DMS 273 (cell line): ENCODE measurements at regions not wholly inside any gene's neighbourhood (a gene's known extent, or its start where the extent isn't known, plus 50 kb on each side); places are given as distances from the start of the nearest gene placed in this dataset.
"Not testable (repeated sequence)": the region's sequence is repeated elsewhere in the genome, so short reads cannot be mapped to it uniquely, and the experiment has no call there.

ENCODE experiments used
- DNase-seq: peaks from one replicate; lab custom pipeline; 2025; ENCODE audit not compliant: unreplicated experiment; lab: John Stamatoyannopoulos, UW

- no peak for DNase-seq
Measured at GRCh38 chr11:37277896-37278465, 679.9 kb upstream of the RAG2 start.

DNA sequence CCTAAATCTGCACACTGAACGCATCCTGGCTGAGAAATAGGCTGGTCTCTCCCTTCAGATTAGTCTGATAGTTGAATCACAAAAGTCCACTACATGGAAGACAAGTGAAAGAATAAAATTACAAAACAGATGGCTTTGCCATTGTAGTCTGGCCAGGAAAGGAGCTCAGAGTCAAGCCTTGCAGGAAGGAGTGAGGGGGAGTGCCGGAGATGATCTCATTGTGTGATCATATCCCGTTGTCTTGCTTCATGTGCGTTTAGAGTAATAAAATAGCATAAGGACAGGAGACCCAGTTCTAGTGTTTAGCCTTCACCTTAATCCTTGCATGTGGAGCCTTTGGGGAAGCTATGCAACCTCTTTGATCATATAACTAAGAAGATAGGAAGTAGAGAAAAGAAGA is 666.7 kb upstream of the RAG2 start:
- no peak for DNase-seq

- DNase-seq: no peak
Measured at GRCh38 chr11:37264060-37264459, 666.0 kb upstream of the RAG2 start.

GRCh38 chr11:37263467-37263866 is 665.4 kb upstream of the RAG2 start:
- not testable (repeated sequence) for DNase-seq

- no peak for DNase-seq
Measured at GRCh38 chr11:37259734-37260133, 661.7 kb upstream of the RAG2 start.

- DNase-seq: no peak
Measured at GRCh38 chr11:37248145-37248544, 650.1 kb upstream of the RAG2 start.

GRCh38 chr11:37246092-37246491 is 648.1 kb upstream of the RAG2 start:
- not testable (repeated sequence) for DNase-seq

GRCh38 chr11:37230865-37231264 is 632.8 kb upstream of the RAG2 start:
- no peak for DNase-seq

DNA sequence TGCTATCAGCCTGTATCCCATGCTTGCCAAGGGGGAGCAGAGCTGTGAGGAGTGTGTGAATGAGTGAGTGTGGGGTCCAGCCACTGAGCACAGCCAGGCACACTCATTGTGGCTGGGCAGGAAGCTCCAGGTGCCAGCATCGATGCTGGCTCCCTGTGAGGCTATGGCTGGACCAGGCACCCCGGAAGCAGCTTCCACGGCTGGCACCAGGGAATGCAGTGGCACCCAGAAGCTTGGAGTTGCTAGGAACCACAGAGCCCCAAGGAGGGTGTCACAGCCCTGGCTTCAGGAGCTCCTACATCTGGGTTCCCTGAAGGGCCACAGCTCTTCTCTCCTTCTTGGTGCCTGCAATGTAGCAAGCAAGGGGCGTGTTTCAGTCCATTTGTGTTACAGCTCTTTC is 625.9 kb upstream of the RAG2 start:
- no peak for DNase-seq

DNA sequence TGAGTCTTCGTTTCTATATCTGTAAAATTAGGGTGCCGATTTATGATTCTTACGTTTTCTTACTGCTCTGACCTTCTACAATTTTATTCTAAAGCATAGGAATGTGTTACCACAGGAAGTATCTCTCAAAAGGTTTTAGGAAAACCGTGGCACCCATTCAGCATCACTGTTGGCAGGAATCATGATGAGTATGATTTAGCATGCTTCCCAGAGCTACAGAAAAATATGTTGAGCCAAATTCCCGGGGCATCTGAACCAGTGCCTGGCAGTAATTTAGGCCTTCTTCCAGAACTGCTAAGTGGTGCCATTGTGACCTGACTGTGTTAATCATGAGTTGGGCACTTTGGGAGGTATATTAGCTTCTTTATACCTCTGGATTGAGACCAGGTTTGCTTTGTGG is 605.0 kb upstream of the RAG2 start:
- no peak for DNase-seq

DNA sequence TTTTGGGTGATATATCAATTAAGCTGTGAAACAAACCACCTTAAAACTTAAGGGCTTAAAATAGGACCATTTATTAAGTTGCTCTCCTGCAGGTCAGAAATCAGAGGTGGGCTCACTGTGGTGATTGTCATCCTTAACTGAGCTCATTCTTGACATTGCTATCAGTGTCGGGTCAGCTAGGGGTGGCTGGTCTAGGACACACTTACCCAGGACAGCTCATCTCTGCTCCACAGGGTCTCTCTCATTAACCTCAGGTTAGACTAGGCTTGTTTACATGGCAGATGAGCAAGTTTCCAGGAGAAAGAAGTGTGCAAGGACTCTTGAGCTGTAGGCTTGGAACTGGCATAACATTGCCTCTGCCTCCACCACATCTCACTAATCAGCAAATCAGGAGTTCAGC is 601.0 kb upstream of the RAG2 start:
- DNase-seq: no peak

GRCh38 chr11:37184326-37184725 is 586.3 kb upstream of the RAG2 start:
- DNase-seq: no peak

DNA sequence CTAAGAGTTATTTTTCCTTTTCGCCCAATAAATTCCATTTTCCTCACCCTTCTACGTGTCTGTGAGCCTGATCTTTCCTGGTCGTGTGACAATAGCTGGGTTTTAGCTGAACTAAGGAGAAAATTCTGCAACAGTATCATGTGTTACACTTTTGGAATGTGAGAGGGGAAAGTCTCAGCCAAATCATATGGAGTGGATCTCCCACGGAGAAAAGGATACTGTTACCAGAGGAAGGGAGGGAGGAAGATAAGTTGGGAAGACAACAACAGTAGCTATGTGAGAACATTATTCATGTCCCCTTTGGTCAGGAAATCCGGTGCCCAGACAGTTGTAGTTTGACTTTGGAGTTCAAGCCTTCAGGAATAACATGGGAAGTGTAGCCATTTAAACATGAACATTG is 584.0 kb upstream of the RAG2 start:
- no peak for DNase-seq

GRCh38 chr11:37177721-37178120 is 579.7 kb upstream of the RAG2 start:
- DNase-seq: no peak

- no peak for DNase-seq
Measured at GRCh38 chr11:37171451-37171850, 573.4 kb upstream of the RAG2 start.

GRCh38 chr11:37170311-37170710 is 572.3 kb upstream of the RAG2 start:
- no peak for DNase-seq

- DNase-seq: not testable (repeated sequence)
Measured at GRCh38 chr11:37145434-37145833, 547.4 kb upstream of the RAG2 start.

GRCh38 chr11:37142591-37142990 is 544.6 kb upstream of the RAG2 start:
- no peak for DNase-seq

- DNase-seq: no peak
Measured at GRCh38 chr11:37141707-37142106, 543.7 kb upstream of the RAG2 start.

GRCh38 chr11:37135606-37136005 is 537.6 kb upstream of the RAG2 start:
- not testable (repeated sequence) for DNase-seq

DNA sequence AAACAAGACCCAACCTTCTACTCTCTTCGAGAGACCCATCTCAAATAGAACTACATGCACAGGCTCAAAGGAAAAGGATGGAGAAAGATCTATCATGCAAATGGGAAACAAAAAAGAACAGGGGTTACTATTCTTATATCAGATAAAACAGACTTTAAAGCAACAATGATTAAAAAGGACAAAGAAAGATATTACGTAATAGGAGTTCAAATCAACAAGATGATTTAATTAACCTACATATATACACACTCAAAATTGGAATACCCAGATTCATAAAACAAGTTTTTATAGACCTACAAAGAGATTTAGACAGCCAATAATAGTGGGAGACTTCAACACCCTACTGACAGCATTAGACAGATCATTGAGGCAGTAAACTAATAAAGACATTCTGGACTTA is 536.6 kb upstream of the RAG2 start:
- no peak for DNase-seq

GRCh38 chr11:37124384-37124783 is 526.3 kb upstream of the RAG2 start:
- no peak for DNase-seq

- DNase-seq: no peak
Measured at GRCh38 chr11:37115963-37116362, 517.9 kb upstream of the RAG2 start.

DNA sequence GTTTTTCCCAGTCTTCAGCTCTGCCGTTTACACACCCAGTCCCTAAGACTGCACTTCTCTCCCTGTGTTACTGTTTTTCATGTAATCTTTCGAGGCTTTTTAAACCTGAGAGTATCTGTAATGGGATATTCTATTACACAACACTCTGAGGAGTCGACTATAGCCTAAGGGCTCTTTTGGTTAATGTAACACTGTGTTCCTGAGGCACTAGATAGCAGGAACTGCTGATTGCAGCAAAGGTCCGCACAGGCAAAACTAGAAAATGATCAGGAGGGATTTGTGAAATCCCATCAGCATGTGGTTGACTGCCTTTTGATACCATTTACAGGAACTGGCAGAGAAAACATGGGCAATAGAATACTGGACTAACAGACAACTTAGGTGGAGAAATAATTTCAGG is 512.3 kb upstream of the RAG2 start:
- DNase-seq: no peak
